Cardiac fibroblast (primary cell): ENCODE measurements at regions not wholly inside any gene's neighbourhood (a gene's known extent, or its start where the extent isn't known, plus 50 kb on each side); places are given as distances from the start of the nearest gene placed in this dataset.
A peak's percentile ranks its signal among the peaks of the same experiment; 100 is the strongest.

Source experiments
- DNase-seq, 2 donors: peaks; one replicate each; pipeline versions ENCODE4 v3.0.0 to v3.0.0-alpha.2; 2010; ENCODE audit warnings: low read depth in 2 of 2
- H3K4me3 ChIP-seq, 2 donors: replicated peaks in 1 of 2; 1 replicate in 1 of 2; 2 replicates in 1 of 2; pipeline ENCODE4 v1.5.1; 2011; ENCODE audit warnings: low read depth in 2 of 2, low read length in 2 of 2, mild to moderate bottlenecking in 2 of 2, moderate library complexity in 1 of 2
- CTCF ChIP-seq: IDR thresholded peaks from one replicate; pipeline ENCODE4 v1.5.1; 2011; ENCODE audit warnings: low read depth, mild to moderate bottlenecking, low read length, inconsistent platforms

GRCh38 chr4:182062936-182063335 is 180.3 kb upstream of the TENM3 start:
- DNase-seq, result peak; percentile 62 to 66
- no peak overlapping the region for H3K4me3 ChIP-seq
- no peak for TF ChIP-seq CTCF

- no peak for TF ChIP-seq CTCF
- H3K4me3 ChIP-seq, result no peak overlapping the region
- no peak for DNase-seq
These were observed 179.6 kb upstream of the TENM3 start for GRCh38 chr4:182063651-182064050.

GRCh38 chr4:182065255-182065654 is 177.9 kb upstream of the TENM3 start:
- no peak for TF ChIP-seq CTCF

GRCh38 chr4:182066037-182066436 is 177.2 kb upstream of the TENM3 start:
- no peak for TF ChIP-seq CTCF
- no peak overlapping the region for H3K4me3 ChIP-seq

More at GRCh38 chr4:182065255-182065654, 177.9 kb upstream of the TENM3 start:
- H3K4me3 ChIP-seq, result no peak overlapping the region
- peak in 1 of 2 donors; percentile 4 for DNase-seq

GRCh38 chr4:182067828-182068227 is 175.4 kb upstream of the TENM3 start:
- DNase-seq, result no peak
- TF ChIP-seq CTCF, result no peak
- no peak overlapping the region for H3K4me3 ChIP-seq

More at GRCh38 chr4:182066037-182066436, 177.2 kb upstream of the TENM3 start:
- no peak for DNase-seq

- H3K4me3 ChIP-seq, result no peak overlapping the region
- no peak for TF ChIP-seq CTCF
- DNase-seq, result no peak
These were observed 174.3 kb upstream of the TENM3 start for GRCh38 chr4:182068920-182069319.

- DNase-seq, result no peak
- no peak overlapping the region for H3K4me3 ChIP-seq
- no peak for TF ChIP-seq CTCF
These were observed 169.9 kb upstream of the TENM3 start for GRCh38 chr4:182073278-182073677.
